GM23338 (cell line): ENCODE measurements at regions not wholly inside any gene's neighbourhood (a gene's known extent, or its start where the extent isn't known, plus 50 kb on each side); places are given as distances from the start of the nearest gene placed in this dataset.

Experiments used
- ATAC-seq: fragments of 200-7000 bp; cut with Tn5 transposase; 3 replicates; pipeline ENCODE4 v1.9.1; 2020
- DNase-seq: peaks from one replicate; pipeline ENCODE4 v3.0.0-alpha.2; 2015; ENCODE audit warnings: low spot score
- H2AFZ ChIP-seq: fragments of 200-600 bp; sonication (generic); 2 replicates; pipeline ENCODE4 v1.8.0; 2016; ENCODE audit warnings: antibody characterized with exemption, mild to moderate bottlenecking, moderate library complexity
- H3F3A ChIP-seq: fragments of 200-600 bp; sonication (generic); replicated peaks from 2 replicates; pipeline ENCODE4 v1.8.0; 2017; ENCODE audit warnings: antibody characterized with exemption, mixed run types, low read depth
- H3K27ac ChIP-seq: fragments of 200-600 bp; sonication (generic); 2 replicates; pipeline ENCODE4 v1.6.1; 2016; ENCODE audit warnings: low read depth
- H3K27me3 ChIP-seq: fragments of 200-600 bp; sonication (generic); 2 replicates; pipeline ENCODE4 v1.8.0; 2016; ENCODE audit warnings: mild to moderate bottlenecking, mixed run types, moderate library complexity; ENCODE audit not compliant: insufficient read depth
- H3K36me3 ChIP-seq: fragments of 200-600 bp; sonication (generic); 2 replicates; pipeline ENCODE4 v1.8.0; 2016; ENCODE audit warnings: mild to moderate bottlenecking; ENCODE audit not compliant: insufficient read depth
- H3K4me1 ChIP-seq: fragments of 200-600 bp; sonication (generic); 2 replicates; pipeline ENCODE4 v1.8.0; 2016; ENCODE audit warnings: mild to moderate bottlenecking, moderate library complexity; ENCODE audit not compliant: insufficient read depth
- H3K4me2 ChIP-seq: fragments of 200-600 bp; sonication (generic); 2 replicates; pipeline ENCODE4 v1.7.1; 2017; ENCODE audit warnings: mixed run types
- H3K4me3 ChIP-seq: fragments of 200-600 bp; sonication (generic); 2 replicates; pipeline ENCODE4 v1.6.1; 2016; ENCODE audit warnings: mixed run types
- H3K79me2 ChIP-seq: fragments of 200-600 bp; sonication (generic); replicated peaks from 2 replicates; pipeline ENCODE4 v1.8.0; 2017; ENCODE audit warnings: mild to moderate bottlenecking; ENCODE audit not compliant: insufficient read depth
- H3K9me2 ChIP-seq: fragments of 200-600 bp; sonication (generic); 2 replicates; pipeline ENCODE4 v1.8.0; 2017; ENCODE audit not compliant: insufficient read depth
- H4K20me1 ChIP-seq: fragments of 200-600 bp; sonication (generic); replicated peaks from 2 replicates; pipeline ENCODE4 v1.8.0; 2017; ENCODE audit warnings: mild to moderate bottlenecking; ENCODE audit not compliant: insufficient read depth
- H3K27ac Mint-ChIP-seq: 2 replicates; pipeline ENCODE4 v1.8.0; 2020; ENCODE audit warnings: inconsistent platforms, mild to moderate bottlenecking, moderate library complexity, mixed read lengths
- H3K27me3 Mint-ChIP-seq: 3 replicates; pipeline ENCODE4 v1.8.0; 2022; ENCODE audit warnings: low read depth, mild to moderate bottlenecking, moderate library complexity, mixed read lengths, inconsistent platforms; ENCODE audit not compliant: insufficient read depth, poor library complexity
- H3K36me3 Mint-ChIP-seq: 3 replicates; pipeline ENCODE4 v1.8.0; 2021; ENCODE audit warnings: low read depth, mild to moderate bottlenecking, inconsistent platforms, moderate library complexity, mixed read lengths
- H3K4me1 Mint-ChIP-seq: 3 replicates; pipeline ENCODE4 v1.8.0; 2020; ENCODE audit warnings: mild to moderate bottlenecking, inconsistent platforms, mixed read lengths
- H3K4me3 Mint-ChIP-seq: 3 replicates; pipeline ENCODE4 v1.8.0; 2021; ENCODE audit warnings: moderate library complexity, mild to moderate bottlenecking, inconsistent platforms, mixed read lengths
- H3K9me3 Mint-ChIP-seq: 3 replicates; pipeline ENCODE4 v1.8.0; 2020; ENCODE audit warnings: moderate library complexity, mild to moderate bottlenecking, inconsistent platforms, mixed read lengths
- CREB1 ChIP-seq: fragments of 250-450 bp; sonication (Bioruptor Pico); IDR thresholded peaks from 2 replicates; pipeline ENCODE4 v1.5.0; 2020; ENCODE audit warnings: low read depth, mild to moderate bottlenecking, moderate library complexity
- CTCF ChIP-seq, 2 experiments: fragments of 200-600 bp in 1 of 2; sonication (generic) in 1 of 2; conservative IDR thresholded peaks; 2 replicates each; pipeline versions ENCODE4 v1.5.1 to v1.6.1; 2016 to 2017; ENCODE audit warnings: antibody characterized with exemption in 2 of 2, low read depth in 2 of 2, mild to moderate bottlenecking in 2 of 2, moderate library complexity in 1 of 2
- ETS1 ChIP-seq: IDR thresholded peaks from 2 replicates; pipeline ENCODE4 v1.6.1; 2016; ENCODE audit warnings: antibody characterized with exemption
- EZH2 ChIP-seq: fragments of 200-600 bp; sonication (generic); IDR thresholded peaks from one replicate; pipeline ENCODE4 v1.8.0; 2017; ENCODE audit warnings: antibody characterized with exemption, mild to moderate bottlenecking, low read depth; ENCODE audit not compliant: unreplicated experiment
- EZH2phosphoT487 ChIP-seq: fragments of 200-600 bp; sonication (generic); IDR thresholded peaks from one replicate; pipeline ENCODE4 v1.8.1; 2018; ENCODE audit warnings: antibody characterized with exemption; ENCODE audit not compliant: unreplicated experiment
- JUNB ChIP-seq: IDR thresholded peaks from one replicate; pipeline ENCODE4 v1.6.1; 2016; ENCODE audit warnings: antibody characterized with exemption; ENCODE audit not compliant: unreplicated experiment
- NANOG ChIP-seq: IDR thresholded peaks from 2 replicates; pipeline ENCODE4 v1.6.1; 2016; ENCODE audit warnings: antibody characterized with exemption, borderline replicate concordance
- POLR2AphosphoS5 ChIP-seq: IDR thresholded peaks from 2 replicates; pipeline ENCODE4 v1.6.1; 2016; ENCODE audit warnings: antibody characterized with exemption, low read depth
- REST ChIP-seq: IDR thresholded peaks from one replicate; pipeline ENCODE4 v1.6.1; 2018; ENCODE audit warnings: antibody characterized with exemption; ENCODE audit not compliant: unreplicated experiment
- STAT1 ChIP-seq: IDR thresholded peaks from one replicate; pipeline ENCODE4 v1.6.1; 2016; ENCODE audit warnings: antibody characterized with exemption; ENCODE audit not compliant: unreplicated experiment
- ZNF114 ChIP-seq: fragments of 250-450 bp; sonication (Bioruptor Pico); IDR thresholded peaks from 2 replicates; pipeline ENCODE4 v1.5.0; 2020; ENCODE audit warnings: mild to moderate bottlenecking, moderate library complexity
- ZNF331 ChIP-seq: fragments of 250-450 bp; sonication (Bioruptor Pico); IDR thresholded peaks from 2 replicates; pipeline ENCODE4 v1.5.0; 2020; ENCODE audit warnings: low read depth, mild to moderate bottlenecking, moderate library complexity
- ZNF462 ChIP-seq: fragments of 250-450 bp; sonication (Bioruptor Pico); IDR thresholded peaks from 2 replicates; pipeline ENCODE4 v1.5.0; 2020; ENCODE audit warnings: mild to moderate bottlenecking, moderate library complexity

GRCh38 chr16:11412175-11412904 lies 67.1 kb downstream of the RMI2 start:
- ATAC-seq (no peak), DNase-seq (no peak)
- Histone ChIP-seq H3K27me3 (no peaks in the 10 kb centered on the region), H2AFZ (no peak overlapping the region), H3K36me3 (no peaks in the 10 kb centered on the region), H3K27ac (no peak overlapping the region), H3K79me2 (no peaks in the 10 kb centered on the region), H4K20me1 (no peaks in the 10 kb centered on the region), H3K9me2 (no peaks in the 10 kb centered on the region), H3K4me3 (no peak overlapping the region), H3K4me2 (no peak overlapping the region), H3K4me1 (no peaks in the 10 kb centered on the region), H3F3A (no peaks in the 10 kb centered on the region)
- Mint-ChIP-seq H3K36me3 (no peaks in the 10 kb centered on the region), H3K27me3 (peaks cover under 1% of the 10 kb centered on the region), H3K9me3 (no peaks in the 10 kb centered on the region; the same call in 2 of the 3 replicates), H3K27ac (no peak overlapping the region), H3K4me3 (no peak overlapping the region), H3K4me1 (peaks cover 9% of the 10 kb centered on the region)
- TF ChIP-seq STAT1, result no peak
- TF ChIP-seq EZH2, result no peak
- no peak for TF ChIP-seq ZNF114
- TF ChIP-seq ETS1, result no peak
- no peak for TF ChIP-seq JUNB
- no peak for TF ChIP-seq ZNF331 (CRISPR knock-in tag)
- no peak for TF ChIP-seq CTCF (conservative IDR thresholded peaks at IDR 0.05; ENCODE audit: low read depth in 2 of 2)
- no peak for TF ChIP-seq NANOG
- no peak for TF ChIP-seq CREB1 (CRISPR knock-in tag)
- no peak for TF ChIP-seq EZH2phosphoT487
- TF ChIP-seq REST, result no peak
- no peak for TF ChIP-seq ZNF462 (CRISPR knock-in tag)
- no peak for TF ChIP-seq POLR2AphosphoS5
